DMS53 treated with DMSO at 0.1 percent for 48 hours (cell line): ENCODE measurements at regions not wholly inside any gene's neighbourhood (a gene's known extent, or its start where the extent isn't known, plus 50 kb on each side); places are given as distances from the start of the nearest gene placed in this dataset.

Experiments
- DNase-seq: peaks from one replicate; lab custom pipeline; 2025; ENCODE audit not compliant: unreplicated experiment; lab: John Stamatoyannopoulos, UW

- no peak for DNase-seq
Measured at GRCh38 chr2:60066096-60066839, 487.2 kb downstream of the BCL11A start.

- DNase-seq, result no peak
Measured at GRCh38 chr2:60064687-60065389, 488.6 kb downstream of the BCL11A start.

- DNase-seq, result no peak
Measured at GRCh38 chr2:60058781-60059180, 494.7 kb downstream of the BCL11A start.

- no peak for DNase-seq
Measured at GRCh38 chr2:60054571-60055340, 498.7 kb downstream of the BCL11A start.

GRCh38 chr2:60053791-60054190 is 499.7 kb downstream of the BCL11A start:
- no peak for DNase-seq

GRCh38 chr2:60052601-60053000 is 500.9 kb downstream of the BCL11A start:
- no peak for DNase-seq

GRCh38 chr2:60051991-60052390 is 501.5 kb downstream of the BCL11A start:
- DNase-seq, result no peak

GRCh38 chr2:60047944-60048525 is 505.4 kb downstream of the BCL11A start:
- DNase-seq, result no peak

GRCh38 chr2:60047347-60047746 is 506.1 kb downstream of the BCL11A start:
- no peak for DNase-seq

- no peak for DNase-seq
Measured at GRCh38 chr2:60046529-60046928, 506.9 kb downstream of the BCL11A start.

- DNase-seq, result no peak
Measured at GRCh38 chr2:60045456-60045855, 508.0 kb downstream of the BCL11A start.

GRCh38 chr2:60044484-60044883 is 509.0 kb downstream of the BCL11A start:
- DNase-seq, result no peak

- DNase-seq, result no peak
Measured at GRCh38 chr2:60042023-60042422, 511.4 kb downstream of the BCL11A start.

- DNase-seq, result peak; percentile 76
Measured at GRCh38 chr2:60033325-60033724, 520.1 kb downstream of the BCL11A start.

GRCh38 chr2:60029566-60029883 is 523.9 kb downstream of the BCL11A start:
- DNase-seq, result no peak

- no peak for DNase-seq
Measured at GRCh38 chr2:60028849-60029565, 524.4 kb downstream of the BCL11A start.

- DNase-seq, result no peak
Measured at GRCh38 chr2:60025496-60025895, 528.0 kb downstream of the BCL11A start.

- no peak for DNase-seq
Measured at GRCh38 chr2:60023256-60023985, 530.0 kb downstream of the BCL11A start.

- DNase-seq, result no peak
Measured at GRCh38 chr2:60007671-60008070, 545.8 kb downstream of the BCL11A start.

- no peak for DNase-seq
Measured at GRCh38 chr2:60003076-60003475, 550.4 kb downstream of the BCL11A start.
